Smooth muscle cell (in vitro differentiated cells): ENCODE measurements at regions not wholly inside any gene's neighbourhood (a gene's known extent, or its start where the extent isn't known, plus 50 kb on each side); places are given as distances from the start of the nearest gene placed in this dataset.

Source experiments
- DNase-seq: peaks from one replicate; lab custom pipeline; 2025; ENCODE audit not compliant: unreplicated experiment; lab: John Stamatoyannopoulos, UW
- H2AFZ ChIP-seq: fragments of 200-600 bp; sonication (generic); 2 replicates; pipeline ENCODE4 v1.6.0; 2016; ENCODE audit warnings: antibody characterized with exemption, low read depth, mild to moderate bottlenecking
- H3F3A ChIP-seq: fragments of 200-600 bp; sonication (generic); 2 replicates; pipeline ENCODE4 v1.6.0; 2017; ENCODE audit warnings: antibody characterized with exemption, low read depth
- H3K27ac ChIP-seq: fragments of 200-600 bp; sonication (generic); 2 replicates; pipeline ENCODE4 v1.5.1; 2016; ENCODE audit warnings: low read depth, mild to moderate bottlenecking
- H3K27me3 ChIP-seq: fragments of 200-600 bp; sonication (generic); 2 replicates; pipeline ENCODE4 v1.6.1; 2016; ENCODE audit warnings: low read depth, mild to moderate bottlenecking
- H3K36me3 ChIP-seq: fragments of 200-600 bp; sonication (generic); 2 replicates; pipeline ENCODE4 v1.5.1; 2016; ENCODE audit warnings: low read depth
- H3K4me1 ChIP-seq: fragments of 200-600 bp; sonication (generic); 2 replicates; pipeline ENCODE4 v1.5.1; 2016; ENCODE audit warnings: low read depth
- H3K4me2 ChIP-seq: fragments of 200-600 bp; sonication (generic); 2 replicates; pipeline ENCODE4 v1.6.0; 2016; ENCODE audit warnings: mild to moderate bottlenecking
- H3K4me3 ChIP-seq: fragments of 200-600 bp; sonication (generic); 2 replicates; pipeline ENCODE4 v1.5.1; 2016; ENCODE audit warnings: mild to moderate bottlenecking
- H3K79me2 ChIP-seq: fragments of 200-600 bp; sonication (generic); 2 replicates; pipeline ENCODE4 v1.6.0; 2016; ENCODE audit warnings: low read depth, mild to moderate bottlenecking
- H3K9ac ChIP-seq: fragments of 200-600 bp; sonication (generic); 2 replicates; pipeline ENCODE4 v1.6.0; 2016; ENCODE audit warnings: low read depth
- H3K9me3 ChIP-seq: fragments of 200-600 bp; sonication (generic); replicated peaks from 2 replicates; pipeline ENCODE4 v1.5.1; 2016; ENCODE audit warnings: low read depth
- H4K20me1 ChIP-seq: fragments of 200-600 bp; sonication (generic); 2 replicates; pipeline ENCODE4 v1.6.0; 2016; ENCODE audit warnings: low read depth
- WGBS: methylation state at CpG from one replicate; pipeline ENCODE4 v1.1.7; 2016; ENCODE audit warnings: low lambda C conversion rate; 5-methylcytosine and 5-hydroxymethylcytosine counted together
- TF ChIP-seq, protein P1 (sequence below): fragments of 200-600 bp; sonication (generic); IDR thresholded peaks from 2 replicates; pipeline ENCODE4 v1.5.1; 2017; ENCODE audit warnings: borderline replicate concordance, mild to moderate bottlenecking, antibody characterized with exemption; ENCODE audit not compliant: insufficient read depth, poor library complexity, severe bottlenecking

DNA sequence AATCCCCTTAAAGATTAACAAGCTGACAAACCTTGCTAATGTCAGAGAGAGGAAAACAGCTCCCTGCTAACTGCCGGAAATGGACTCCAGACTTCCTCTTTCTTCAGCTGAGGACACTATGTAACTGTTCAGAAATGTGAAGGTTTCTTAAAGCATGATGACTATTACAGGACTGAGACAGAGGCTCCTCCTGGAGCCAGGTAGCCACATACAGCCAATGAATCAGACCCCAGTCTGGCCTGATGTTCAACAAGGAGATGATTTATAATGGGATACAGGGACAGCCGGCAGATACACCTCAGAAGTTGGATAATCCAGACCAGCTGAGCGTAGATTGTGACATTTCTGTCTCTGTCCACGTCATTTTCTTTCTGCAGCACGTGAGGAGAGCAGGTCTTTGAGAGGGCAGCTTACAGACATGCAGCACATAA is 216.2 kb downstream of the HS3ST3A1 start:
- DNase-seq: no peak
- H3K4me2 ChIP-seq: peak overlapping the region; percentile 67

DNA sequence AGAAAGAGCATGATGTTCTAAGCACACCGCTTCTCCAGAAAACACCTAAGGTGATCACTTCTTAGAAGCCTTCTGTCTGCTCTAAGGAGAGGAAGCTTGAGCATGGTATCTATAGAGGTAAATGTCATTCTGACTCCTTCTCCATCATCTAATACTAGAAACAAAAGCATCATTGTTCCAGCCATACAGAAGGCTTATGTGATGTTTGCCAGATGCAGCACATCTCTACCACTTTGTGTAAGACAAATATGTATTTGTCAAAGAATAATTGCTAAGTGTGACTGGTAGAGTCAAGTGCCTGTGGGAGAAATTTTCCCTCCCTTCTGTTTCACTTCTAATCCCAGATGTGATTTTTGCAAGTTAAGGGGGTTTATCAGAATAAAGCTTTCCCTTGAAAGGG is 217.1 kb downstream of the HS3ST3A1 start:
- Histone ChIP-seq H3K9me3 (no peaks in the 10 kb centered on the region), H3F3A (peaks cover 10% of the 10 kb centered on the region), H3K4me3 (no peak overlapping the region), H3K4me2 (peak overlapping the region; percentile 67), H3K79me2 (no peaks in the 10 kb centered on the region), H3K9ac (peak overlapping the region; percentile 58), H2AFZ (peak overlapping the region; percentile 20), H3K27me3 (no peaks in the 10 kb centered on the region), H3K4me1 (no peaks in the 10 kb centered on the region), H4K20me1 (no peaks in the 10 kb centered on the region), H3K27ac (peak overlapping the region; percentile 95), H3K36me3 (no peaks in the 10 kb centered on the region)
- DNase-seq: no peak
- WGBS: 92% methylated on average over 1 of the region's 1 CpG
- TF ChIP-seq, protein P1, sequence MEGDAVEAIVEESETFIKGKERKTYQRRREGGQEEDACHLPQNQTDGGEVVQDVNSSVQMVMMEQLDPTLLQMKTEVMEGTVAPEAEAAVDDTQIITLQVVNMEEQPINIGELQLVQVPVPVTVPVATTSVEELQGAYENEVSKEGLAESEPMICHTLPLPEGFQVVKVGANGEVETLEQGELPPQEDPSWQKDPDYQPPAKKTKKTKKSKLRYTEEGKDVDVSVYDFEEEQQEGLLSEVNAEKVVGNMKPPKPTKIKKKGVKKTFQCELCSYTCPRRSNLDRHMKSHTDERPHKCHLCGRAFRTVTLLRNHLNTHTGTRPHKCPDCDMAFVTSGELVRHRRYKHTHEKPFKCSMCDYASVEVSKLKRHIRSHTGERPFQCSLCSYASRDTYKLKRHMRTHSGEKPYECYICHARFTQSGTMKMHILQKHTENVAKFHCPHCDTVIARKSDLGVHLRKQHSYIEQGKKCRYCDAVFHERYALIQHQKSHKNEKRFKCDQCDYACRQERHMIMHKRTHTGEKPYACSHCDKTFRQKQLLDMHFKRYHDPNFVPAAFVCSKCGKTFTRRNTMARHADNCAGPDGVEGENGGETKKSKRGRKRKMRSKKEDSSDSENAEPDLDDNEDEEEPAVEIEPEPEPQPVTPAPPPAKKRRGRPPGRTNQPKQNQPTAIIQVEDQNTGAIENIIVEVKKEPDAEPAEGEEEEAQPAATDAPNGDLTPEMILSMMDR: no peak

More for the DNA sequence above, 216.2 kb downstream of the HS3ST3A1 start:
- Histone ChIP-seq H3K9me3 (no peaks in the 10 kb centered on the region), H3K36me3 (no peaks in the 10 kb centered on the region), H4K20me1 (no peaks in the 10 kb centered on the region), H3K27me3 (no peaks in the 10 kb centered on the region), H3K4me3 (no peak overlapping the region), H3K4me1 (no peaks in the 10 kb centered on the region), H3K27ac (peak overlapping the region; percentile 95), H2AFZ (peak overlapping the region; percentile 20), H3K9ac (peak overlapping the region; percentile 58), H3F3A (peaks cover 10% of the 10 kb centered on the region), H3K79me2 (no peaks in the 10 kb centered on the region)
- 22% methylated on average over 5 of the region's 5 CpGs for WGBS
- TF ChIP-seq, protein P1: no peak

DNA sequence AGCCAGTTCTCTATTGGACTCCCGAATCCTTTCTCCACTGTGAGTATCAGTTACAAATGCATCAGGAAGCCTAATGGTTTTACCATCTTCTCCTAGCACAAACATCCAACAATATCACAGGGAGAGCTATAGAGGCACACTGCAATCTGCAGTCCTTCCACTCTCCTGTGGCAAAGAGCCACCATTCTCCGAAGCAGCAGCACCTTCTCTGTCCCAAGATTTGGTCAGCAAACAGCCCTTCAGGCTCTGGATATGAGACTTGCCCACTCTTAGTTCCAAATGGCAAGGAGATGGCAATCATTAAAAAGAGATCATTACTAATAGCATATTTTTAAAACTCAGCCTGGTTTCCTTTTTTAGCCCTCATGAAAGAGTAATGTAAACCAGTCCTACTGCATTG is 223.4 kb downstream of the HS3ST3A1 start:
- H4K20me1 ChIP-seq: no peaks in the 10 kb centered on the region
- H3K9me3 ChIP-seq: no peaks in the 10 kb centered on the region
- H3K4me1 ChIP-seq: no peaks in the 10 kb centered on the region
- 97% methylated on average over 2 of the region's 2 CpGs for WGBS
- H2AFZ ChIP-seq: peak overlapping the region; percentile 9
- TF ChIP-seq, protein P1: no peak
- H3K4me3 ChIP-seq: no peak overlapping the region
- H3K36me3 ChIP-seq: no peaks in the 10 kb centered on the region
- no peaks in the 10 kb centered on the region for H3K27me3 ChIP-seq
- DNase-seq: no peak
- H3K79me2 ChIP-seq: no peaks in the 10 kb centered on the region
- H3K4me2 ChIP-seq: no peak overlapping the region
- no peaks in the 10 kb centered on the region for H3F3A ChIP-seq
- no peak overlapping the region for H3K27ac ChIP-seq
- no peak overlapping the region for H3K9ac ChIP-seq
